A673 (cell line): ENCODE measurements at regions not wholly inside any gene's neighbourhood (a gene's known extent, or its start where the extent isn't known, plus 50 kb on each side); places are given as distances from the start of the nearest gene placed in this dataset.

Experiments
- BruUV-seq: library from RNA; stranded (reverse); fragments of 400-500 nt; replicated peaks from 2 replicates; lab custom pipeline; 2021; lab: Mats Ljungman, UMichigan
- CTCF ChIA-PET: fragments of 300-600 bp; sonication (Branson Sonifier 250); formaldehyde crosslinking; loops from one replicate; lab custom pipeline; 2022; ENCODE audit warnings: antibody characterized with exemption; lab: Charles Lee
- POLR2A ChIA-PET: fragments of 300-600 bp; sonication (Branson Sonifier 250); formaldehyde crosslinking; loops from one replicate; lab custom pipeline; 2022; ENCODE audit warnings: antibody characterized with exemption; ENCODE audit not compliant: low non-redundant PET; lab: Charles Lee
- DNase-seq: peaks from one replicate; pipeline ENCODE4 v3.0.0-alpha.2; 2015; ENCODE audit warnings: low spot score
- H3K27ac ChIP-seq: fragments of 200-600 bp; sonication (generic); 2 replicates; pipeline ENCODE4 v1.5.1; 2016; ENCODE audit warnings: mixed run types, low read depth, mild to moderate bottlenecking, mixed read lengths, antibody characterized with exemption, low read length; ENCODE audit not compliant: poor library complexity, severe bottlenecking
- H3K27me3 ChIP-seq: fragments of 200-600 bp; sonication (generic); replicated peaks from 2 replicates; pipeline ENCODE4 v1.6.1; 2017; ENCODE audit warnings: mixed run types, low read depth, mild to moderate bottlenecking, mixed read lengths, antibody characterized with exemption, low read length; ENCODE audit not compliant: insufficient read depth, poor library complexity
- H3K36me3 ChIP-seq: fragments of 200-600 bp; sonication (generic); 2 replicates; pipeline ENCODE4 v1.6.1; 2016; ENCODE audit warnings: mixed run types, mild to moderate bottlenecking, mixed read lengths, antibody characterized with exemption, low read length; ENCODE audit not compliant: insufficient read depth, poor library complexity, severe bottlenecking
- H3K4me1 ChIP-seq: fragments of 200-600 bp; sonication (generic); 2 replicates; pipeline ENCODE4 v1.6.1; 2017; ENCODE audit warnings: mixed run types, mild to moderate bottlenecking, mixed read lengths, antibody characterized with exemption, low read length; ENCODE audit not compliant: insufficient read depth, poor library complexity, severe bottlenecking
- H3K4me3 ChIP-seq: fragments of 200-600 bp; sonication (generic); 2 replicates; pipeline ENCODE4 v1.5.1; 2016; ENCODE audit warnings: low read depth, mixed run types, mild to moderate bottlenecking, mixed read lengths, low read length; ENCODE audit not compliant: poor library complexity, severe bottlenecking
- H3K9me3 ChIP-seq: fragments of 200-600 bp; sonication (generic); 2 replicates; pipeline ENCODE4 v1.6.1; 2016; ENCODE audit warnings: mixed run types, low read depth, mild to moderate bottlenecking, mixed read lengths, antibody characterized with exemption, low read length; ENCODE audit not compliant: poor library complexity, severe bottlenecking
- CTCF ChIP-seq: fragments of 300-800, 200-600 bp; sonication (generic); conservative IDR thresholded peaks from 2 replicates; pipeline ENCODE4 v1.5.1; 2017; ENCODE audit warnings: low read depth, mild to moderate bottlenecking, antibody characterized with exemption, low read length, moderate library complexity, mixed read lengths
- EZH2 ChIP-seq: fragments of 200-600 bp; sonication (generic); IDR thresholded peaks from 2 replicates; pipeline ENCODE4 v1.6.1; 2017; ENCODE audit warnings: borderline replicate concordance, low read depth, mild to moderate bottlenecking, mixed read lengths, antibody characterized with exemption, low read length; ENCODE audit not compliant: poor library complexity, severe bottlenecking
- intact Hi-C: fragments of 100-400 bp; cut with micrococcal nuclease; formaldehyde crosslinking; loops from one replicate; pipeline ENCODE4 v1.10.0; 2022; ENCODE audit not compliant: unreplicated experiment

GRCh38 chr18:53660306-53660705 lies 564.2 kb downstream of the MBD2 start:
- H3K27me3 ChIP-seq = no peaks in the 10 kb centered on the region
- no peak overlapping the region for H3K27ac ChIP-seq
- POLR2A ChIA-PET = no interaction called here
- H3K4me1 ChIP-seq = no peaks in the 10 kb centered on the region
- CTCF ChIA-PET = no interaction called here
- H3K36me3 ChIP-seq = no peaks in the 10 kb centered on the region
- BruUV-seq = no TSS peak
- intact Hi-C loops = loop anchor here (10.0 kb wide), 1 partner anchor 76 kb away; no protein-coding TSS in a partner anchor
- no peak for TF ChIP-seq CTCF
- no peak for TF ChIP-seq EZH2
- no peak for DNase-seq
- H3K9me3 ChIP-seq = peaks cover 4% of the 10 kb centered on the region
- H3K4me3 ChIP-seq = no peak overlapping the region

- Histone ChIP-seq H3K27me3 (no peaks in the 10 kb centered on the region), H3K36me3 (no peaks in the 10 kb centered on the region), H3K4me1 (no peaks in the 10 kb centered on the region), H3K27ac (no peak overlapping the region), H3K9me3 (no peaks in the 10 kb centered on the region), H3K4me3 (no peak overlapping the region)
- DNase-seq = no peak
- no TSS peak for BruUV-seq
- POLR2A ChIA-PET = no interaction called here
- CTCF ChIA-PET = no interaction called here
- TF ChIP-seq CTCF (no peak), EZH2 (no peak)
- intact Hi-C loops = no loop called here
These were observed 567.2 kb downstream of the MBD2 start for GRCh38 chr18:53657257-53657656.

- Histone ChIP-seq H3K36me3 (no peaks in the 10 kb centered on the region), H3K27ac (no peak overlapping the region), H3K4me3 (no peak overlapping the region), H3K4me1 (no peaks in the 10 kb centered on the region), H3K27me3 (no peaks in the 10 kb centered on the region), H3K9me3 (no peaks in the 10 kb centered on the region)
- ChIA-PET POLR2A (no interaction called here), CTCF (no interaction called here)
- TF ChIP-seq EZH2 = no peak
- no peak for TF ChIP-seq CTCF
- intact Hi-C loops = no loop called here
- no TSS peak for BruUV-seq
- DNase-seq = no peak
These were observed 574.8 kb downstream of the MBD2 start for GRCh38 chr18:53649621-53650020.
